Sigmoid colon (tissue), 6 donors: ENCODE measurements at regions not wholly inside any gene's neighbourhood (a gene's known extent, or its start where the extent isn't known, plus 50 kb on each side); places are given as distances from the start of the nearest gene placed in this dataset.

ENCODE experiments used
- DNase-seq: peaks from one replicate; pipeline ENCODE4 v3.0.0-alpha.2; 2019
- H3K27ac ChIP-seq, 4 donors: fragments of 200-600 bp; sonication (generic); one replicate each; pipeline ENCODE4 v1.5.1; 2016 to 2019; ENCODE audit warnings: mild to moderate bottlenecking in 1 of 4
- H3K27me3 ChIP-seq, 3 donors: fragments of 200-600 bp; sonication (generic); one replicate each; pipeline ENCODE4 v1.5.1; 2019; ENCODE audit warnings: mild to moderate bottlenecking in 1 of 3
- H3K36me3 ChIP-seq, 4 donors: fragments of 200-600 bp; sonication (generic); one replicate each; pipeline ENCODE4 v1.5.1; 2016 to 2019
- H3K4me1 ChIP-seq, 4 donors: fragments of 200-600 bp; sonication (generic); one replicate each; pipeline ENCODE4 v1.5.1; 2017 to 2019
- H3K4me3 ChIP-seq, 4 donors: fragments of 200-600 bp; sonication (generic); one replicate each; pipeline ENCODE4 v1.5.1; 2017 to 2019; ENCODE audit warnings: mild to moderate bottlenecking in 2 of 4, moderate library complexity in 1 of 4
- H3K9me3 ChIP-seq, 4 donors: fragments of 200-600 bp in 3 of 4; sonication (generic) in 3 of 4; one replicate each; pipeline versions ENCODE4 v1.5.1 to v1.6.1; 2013 to 2019
- CTCF ChIP-seq, 4 experiments: fragments of 450-650 bp in 3 of 4; fragments of 200-600 bp in 1 of 4; IDR thresholded peaks; one replicate each; pipeline ENCODE4 v1.5.1; 2016 to 2019; ENCODE audit warnings: antibody characterized with exemption in 4 of 4, mild to moderate bottlenecking in 3 of 4, moderate library complexity in 2 of 4
- EP300 ChIP-seq, 4 donors: sonication (generic); formaldehyde crosslinking; IDR thresholded peaks; one replicate each; pipeline ENCODE4 v1.6.1; 2017; ENCODE audit warnings: antibody characterized with exemption in 4 of 4
- POLR2A ChIP-seq, 2 donors: fragments of 450-650 bp; IDR thresholded peaks; one replicate each; pipeline ENCODE4 v1.6.1; 2016; ENCODE audit warnings: antibody characterized with exemption in 2 of 2, mild to moderate bottlenecking in 2 of 2, moderate library complexity in 2 of 2
- POLR2AphosphoS5 ChIP-seq, 4 donors: sonication (generic); formaldehyde crosslinking; IDR thresholded peaks; one replicate each; pipeline ENCODE4 v1.6.1; 2017; ENCODE audit warnings: antibody characterized with exemption in 4 of 4
- WGBS, 2 donors: extraction: QIAGEN DNeasy Blood & Tissue Kit; methylation state at CpG; one replicate each; pipeline ENCODE4 v1.1.7; 2013; 5-methylcytosine and 5-hydroxymethylcytosine counted together
- intact Hi-C: fragments of 100-400 bp; cut with DNase I; formaldehyde crosslinking; loops from one replicate; pipeline ENCODE4 v1.15.1; 2023
- donor health status: healthy with polysubstance abuse.
- donor health status: healthy.

- intact Hi-C loops, result no loop called here
Measured at GRCh38 chr12:105428793-105429395, 98.4 kb downstream of the C12orf75 start.

GRCh38 chr12:105429511-105429910, 99.0 kb downstream of the C12orf75 start:
- no peak overlapping the region for H3K4me3 ChIP-seq
- H3K27me3 ChIP-seq, result no peaks in the 10 kb centered on the region
- H3K27ac ChIP-seq, result no peak overlapping the region
- 91 to 98% methylated on average over 1 of the region's 1 CpG for WGBS, 2 donors
- no peaks in the 10 kb centered on the region for H3K36me3 ChIP-seq
- no peak for DNase-seq
- no peaks in the 10 kb centered on the region for H3K4me1 ChIP-seq
- intact Hi-C loops, result no loop called here
- H3K9me3 ChIP-seq, result no peaks in the 10 kb centered on the region
- TF ChIP-seq EP300 (IDR thresholded peaks at IDR 0.05) (no peak), CTCF (IDR thresholded peaks at IDR 0.05) (no peak), POLR2AphosphoS5 (IDR thresholded peaks at IDR 0.05) (no peak), POLR2A (IDR thresholded peaks at IDR 0.05) (no peak)

More at GRCh38 chr12:105428793-105429395, 98.4 kb downstream of the C12orf75 start:
- Histone ChIP-seq H3K4me3 (no peak overlapping the region), H3K27me3 (no peaks in the 10 kb centered on the region), H3K36me3 (no peaks in the 10 kb centered on the region), H3K9me3 (no peaks in the 10 kb centered on the region), H3K4me1 (no peaks in the 10 kb centered on the region), H3K27ac (no peak overlapping the region)
- WGBS, 2 donors, result 51 to 63% methylated on average over 1 of the region's 1 CpG
- TF ChIP-seq POLR2AphosphoS5 (IDR thresholded peaks at IDR 0.05) (no peak), CTCF (IDR thresholded peaks at IDR 0.05) (no peak), EP300 (IDR thresholded peaks at IDR 0.05) (no peak), POLR2A (IDR thresholded peaks at IDR 0.05) (no peak)
- DNase-seq, result no peak

- Histone ChIP-seq H3K4me3 (no peak overlapping the region), H3K27me3 (no peaks in the 10 kb centered on the region), H3K9me3 (no peaks in the 10 kb centered on the region), H3K4me1 (no peaks in the 10 kb centered on the region), H3K27ac (no peak overlapping the region), H3K36me3 (no peaks in the 10 kb centered on the region)
- 81 to 92% methylated on average over 2 of the region's 2 CpGs for whole genome bisulfite sequencing, 2 donors
- no peak for DNase-seq
- TF ChIP-seq CTCF (IDR thresholded peaks at IDR 0.05) (no peak), POLR2A (IDR thresholded peaks at IDR 0.05) (no peak)
- intact Hi-C loops, result no loop called here
Measured at GRCh38 chr12:105431537-105432100, 101.1 kb downstream of the C12orf75 start.

- Histone ChIP-seq H3K27me3 (no peaks in the 10 kb centered on the region), H3K4me3 (no peak overlapping the region), H3K4me1 (no peaks in the 10 kb centered on the region), H3K36me3 (no peaks in the 10 kb centered on the region), H3K9me3 (no peaks in the 10 kb centered on the region), H3K27ac (no peak overlapping the region)
- TF ChIP-seq CTCF (IDR thresholded peaks at IDR 0.05) (no peak), POLR2AphosphoS5 (IDR thresholded peaks at IDR 0.05) (no peak), EP300 (IDR thresholded peaks at IDR 0.05) (no peak), POLR2A (IDR thresholded peaks at IDR 0.05) (no peak)
- DNase-seq, result no peak
- intact Hi-C loops, result no loop called here
Measured at GRCh38 chr12:105433804-105434203, 103.3 kb downstream of the C12orf75 start.

- no peaks in the 10 kb centered on the region for H3K4me1 ChIP-seq
- H3K9me3 ChIP-seq, result peaks cover 0 to 2% (median 0%) of the 10 kb centered on the region in 4 donors
- no peak overlapping the region for H3K27ac ChIP-seq
- no peak overlapping the region for H3K4me3 ChIP-seq
- intact Hi-C loops, result no loop called here
- no peaks in the 10 kb centered on the region for H3K27me3 ChIP-seq
- no peaks in the 10 kb centered on the region for H3K36me3 ChIP-seq
- 94 to 98% methylated on average over 1 of the region's 1 CpG for WGBS, 2 donors
- TF ChIP-seq POLR2AphosphoS5 (IDR thresholded peaks at IDR 0.05) (no peak), POLR2A (IDR thresholded peaks at IDR 0.05) (no peak), CTCF (IDR thresholded peaks at IDR 0.05) (no peak), EP300 (IDR thresholded peaks at IDR 0.05) (no peak)
- no peak for DNase-seq
Measured at GRCh38 chr12:105436636-105437035, 106.1 kb downstream of the C12orf75 start.
